Trophoblast cell (in vitro differentiated cells and primary cell): ENCODE measurements at regions not wholly inside any gene's neighbourhood (a gene's known extent, or its start where the extent isn't known, plus 50 kb on each side); places are given as distances from the start of the nearest gene placed in this dataset.

ENCODE experiments used
- DNase-seq, 2 donors: peaks; one replicate each; pipeline ENCODE4 v3.0.0-alpha.2; 2016
- H2AFZ ChIP-seq: 2 replicates; pipeline ENCODE4 v1.6.1; 2013; ENCODE audit warnings: low read length, moderate library complexity, mild to moderate bottlenecking; ENCODE audit not compliant: insufficient read depth, poor library complexity
- H2AK5ac ChIP-seq: 2 replicates; pipeline ENCODE4 v1.6.1; 2013; ENCODE audit warnings: mild to moderate bottlenecking, low read length
- H2BK120ac ChIP-seq: 2 replicates; pipeline ENCODE4 v1.6.1; 2013; ENCODE audit warnings: low read length, mild to moderate bottlenecking, moderate library complexity; ENCODE audit not compliant: insufficient read depth, poor library complexity
- H2BK12ac ChIP-seq: 2 replicates; pipeline ENCODE4 v1.6.1; 2013; ENCODE audit warnings: mild to moderate bottlenecking, low read length, moderate library complexity
- H2BK5ac ChIP-seq: 2 replicates; pipeline ENCODE4 v1.6.1; 2013; ENCODE audit warnings: low read length, low read depth, moderate library complexity, mild to moderate bottlenecking; ENCODE audit not compliant: poor library complexity
- H3K14ac ChIP-seq: 2 replicates; pipeline ENCODE4 v1.6.1; 2013; ENCODE audit warnings: mild to moderate bottlenecking, low read length
- H3K18ac ChIP-seq: 2 replicates; pipeline ENCODE4 v1.6.1; 2013; ENCODE audit warnings: mild to moderate bottlenecking, low read length
- H3K23ac ChIP-seq: 2 replicates; pipeline ENCODE4 v1.6.1; 2013; ENCODE audit warnings: low read length
- H3K27ac ChIP-seq: 2 replicates; pipeline ENCODE4 v1.5.1; 2013; ENCODE audit warnings: low read depth, mild to moderate bottlenecking, inconsistent platforms, low read length, moderate library complexity
- H3K27me3 ChIP-seq: 2 replicates; pipeline ENCODE4 v1.6.1; 2013; ENCODE audit warnings: inconsistent platforms, mild to moderate bottlenecking, low read length, moderate library complexity; ENCODE audit not compliant: insufficient read depth
- H3K36me3 ChIP-seq, 2 experiments: 1 replicate in 1 of 2; 2 replicates in 1 of 2; pipeline ENCODE4 v1.6.1; 2013; ENCODE audit warnings: low read length in 2 of 2, mild to moderate bottlenecking in 2 of 2, moderate library complexity in 1 of 2; ENCODE audit not compliant: insufficient read depth in 2 of 2, control insufficient read depth in 1 of 2
- H3K4ac ChIP-seq: 2 replicates; pipeline ENCODE4 v1.6.1; 2013; ENCODE audit warnings: low read depth, mild to moderate bottlenecking, low read length, moderate library complexity
- H3K4me1 ChIP-seq, 2 experiments: 1 replicate in 1 of 2; 2 replicates in 1 of 2; pipeline ENCODE4 v1.6.1; 2013; ENCODE audit warnings: low read length in 2 of 2, mild to moderate bottlenecking in 2 of 2, moderate library complexity in 1 of 2; ENCODE audit not compliant: insufficient read depth in 2 of 2, control insufficient read depth in 1 of 2
- H3K4me2 ChIP-seq: 2 replicates; pipeline ENCODE4 v1.6.1; 2013; ENCODE audit warnings: inconsistent platforms, mild to moderate bottlenecking, low read length, moderate library complexity
- H3K4me3 ChIP-seq: 2 replicates; pipeline ENCODE4 v1.5.1; 2013; ENCODE audit warnings: mild to moderate bottlenecking, low read depth, low read length, inconsistent platforms
- H3K79me1 ChIP-seq: one replicate; pipeline ENCODE4 v1.6.1; 2013; ENCODE audit warnings: low read length
- H3K79me2 ChIP-seq: 2 replicates; pipeline ENCODE4 v1.6.1; 2013; ENCODE audit warnings: low read length, mild to moderate bottlenecking; ENCODE audit not compliant: control insufficient read depth, insufficient read depth, poor library complexity
- H3K9ac ChIP-seq: 2 replicates; pipeline ENCODE4 v1.6.1; 2013; ENCODE audit warnings: mild to moderate bottlenecking, low read length
- H3K9me3 ChIP-seq: 2 replicates; pipeline ENCODE4 v1.6.1; 2013; ENCODE audit warnings: low read depth, mild to moderate bottlenecking, control low read depth, inconsistent platforms, low read length; ENCODE audit not compliant: insufficient read depth
- H4K12ac ChIP-seq: 2 replicates; pipeline ENCODE4 v1.6.1; 2013; ENCODE audit warnings: low read depth, mild to moderate bottlenecking, low read length, moderate library complexity
- H4K8ac ChIP-seq: 2 replicates; pipeline ENCODE4 v1.6.1; 2013; ENCODE audit warnings: low read depth, mild to moderate bottlenecking, low read length, moderate library complexity
- H4K91ac ChIP-seq: one replicate; pipeline ENCODE4 v1.6.1; 2013; ENCODE audit warnings: low read depth, mild to moderate bottlenecking, low read length, moderate library complexity
- WGBS: extraction: QIAGEN DNeasy Blood & Tissue Kit; methylation state at CpG from one replicate; pipeline ENCODE4 v1.1.7; 2013; ENCODE audit warnings: missing lambda C conversion rate; ENCODE audit not compliant: insufficient read length, insufficient coverage; ENCODE audit errors: extremely low coverage; 5-methylcytosine and 5-hydroxymethylcytosine counted together

DNA sequence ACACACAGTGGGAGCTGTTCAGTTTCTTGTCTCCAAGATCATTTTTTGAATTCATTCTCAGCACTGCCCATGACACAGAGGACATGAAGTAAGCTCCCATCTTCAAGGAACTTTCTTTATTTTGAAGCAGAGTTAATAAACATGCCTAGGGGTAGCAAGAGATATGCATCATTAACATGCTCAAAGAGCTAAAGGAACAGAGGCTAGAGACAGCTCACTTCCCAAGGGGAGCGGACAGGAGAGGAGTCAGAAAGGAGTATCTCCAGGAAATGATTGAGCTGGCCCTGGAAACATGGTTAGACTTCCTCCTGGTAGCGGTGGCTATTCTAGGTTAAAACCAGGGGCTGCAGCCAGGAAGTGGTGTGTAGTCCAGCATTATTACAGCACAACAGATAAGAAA lies 135.9 kb downstream of the GPAM start:
- H2BK12ac ChIP-seq = no peak overlapping the region
- no peak overlapping the region for H2AFZ ChIP-seq
- H3K27me3 ChIP-seq = no peaks in the 10 kb centered on the region
- no peak overlapping the region for H3K4me2 ChIP-seq
- H3K27ac ChIP-seq = no peak overlapping the region
- H3K79me1 ChIP-seq = no peaks in the 10 kb centered on the region
- H3K9ac ChIP-seq = no peak overlapping the region
- H3K4me3 ChIP-seq = no peak overlapping the region
- no peak overlapping the region for H3K23ac ChIP-seq
- H2BK5ac ChIP-seq = no peak overlapping the region
- no peaks in the 10 kb centered on the region for H3K36me3 ChIP-seq
- no peak overlapping the region for H3K14ac ChIP-seq
- H3K4me1 ChIP-seq = peaks cover 0 to 4% of the 10 kb centered on the region in 2 experiments
- H3K79me2 ChIP-seq = no peaks in the 10 kb centered on the region
- no peak overlapping the region for H3K4ac ChIP-seq
- no peak for DNase-seq
- no peak overlapping the region for H3K18ac ChIP-seq
- H4K8ac ChIP-seq = no peak overlapping the region
- no peak overlapping the region for H2BK120ac ChIP-seq
- H4K12ac ChIP-seq = no peak overlapping the region
- H4K91ac ChIP-seq = no peak overlapping the region
- H3K9me3 ChIP-seq = no peaks in the 10 kb centered on the region
- H2AK5ac ChIP-seq = no peak overlapping the region
- WGBS = no CpG with 5 or more reads among the region's 2 CpGs

- no peak overlapping the region for H3K4me3 ChIP-seq
- H2BK5ac ChIP-seq = no peak overlapping the region
- no peak overlapping the region for H3K14ac ChIP-seq
- H3K9me3 ChIP-seq = no peaks in the 10 kb centered on the region
- H3K79me1 ChIP-seq = no peaks in the 10 kb centered on the region
- no peaks in the 10 kb centered on the region for H3K79me2 ChIP-seq
- WGBS = no CpG with 5 or more reads among the region's 5 CpGs
- H3K23ac ChIP-seq = no peak overlapping the region
- H3K4me1 ChIP-seq = peaks cover 0 to 4% of the 10 kb centered on the region in 2 experiments
- H3K4ac ChIP-seq = no peak overlapping the region
- no peak overlapping the region for H4K12ac ChIP-seq
- no peak overlapping the region for H2AFZ ChIP-seq
- H2BK120ac ChIP-seq = no peak overlapping the region
- no peak overlapping the region for H3K9ac ChIP-seq
- H3K36me3 ChIP-seq = no peaks in the 10 kb centered on the region
- no peak overlapping the region for H2AK5ac ChIP-seq
- H3K18ac ChIP-seq = no peak overlapping the region
- H3K4me2 ChIP-seq = no peak overlapping the region
- no peak overlapping the region for H3K27ac ChIP-seq
- no peak overlapping the region for H2BK12ac ChIP-seq
- no peak overlapping the region for H4K91ac ChIP-seq
- DNase-seq = peak; percentile 91
- no peak overlapping the region for H4K8ac ChIP-seq
- no peaks in the 10 kb centered on the region for H3K27me3 ChIP-seq
Observed at GRCh38 chr10:112052166-112052565, 131.4 kb downstream of the GPAM start.

DNA sequence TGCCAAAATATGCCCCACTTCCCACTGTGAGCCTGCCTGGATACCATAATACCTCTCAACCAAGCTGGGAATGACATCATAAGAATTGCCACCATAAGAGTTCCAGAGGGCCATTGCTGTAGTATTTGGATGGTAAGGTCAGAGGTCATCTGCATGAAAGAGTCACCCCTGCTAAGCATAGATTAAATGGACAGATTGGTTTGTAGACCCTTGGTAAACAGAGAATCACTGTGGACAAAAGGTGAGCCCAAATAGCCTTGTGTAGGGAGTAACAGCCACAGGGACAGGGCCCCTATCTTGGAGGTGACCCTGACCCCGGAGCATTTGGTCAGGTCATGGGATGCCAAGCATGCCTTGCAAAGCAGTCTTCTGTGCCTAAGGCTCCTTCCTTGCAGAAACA lies 129.7 kb downstream of the GPAM start:
- Histone ChIP-seq H3K9ac (no peak overlapping the region), H3K79me2 (no peaks in the 10 kb centered on the region), H3K4me1 (peaks cover 0 to 4% of the 10 kb centered on the region in 2 experiments), H3K36me3 (no peaks in the 10 kb centered on the region), H3K79me1 (no peaks in the 10 kb centered on the region), H3K4me3 (no peak overlapping the region), H3K23ac (no peak overlapping the region), H3K27me3 (no peaks in the 10 kb centered on the region), H3K4ac (no peak overlapping the region), H2BK120ac (no peak overlapping the region), H3K4me2 (no peak overlapping the region), H4K12ac (no peak overlapping the region), H3K18ac (no peak overlapping the region), H2BK12ac (no peak overlapping the region), H2BK5ac (no peak overlapping the region), H4K91ac (no peak overlapping the region), H3K9me3 (no peaks in the 10 kb centered on the region), H2AFZ (no peak overlapping the region), H2AK5ac (no peak overlapping the region), H4K8ac (no peak overlapping the region), H3K27ac (no peak overlapping the region), H3K14ac (no peak overlapping the region)
- no CpG with 5 or more reads among the region's 1 CpG for WGBS
- peak; percentile 19 to 50 for DNase-seq

DNA sequence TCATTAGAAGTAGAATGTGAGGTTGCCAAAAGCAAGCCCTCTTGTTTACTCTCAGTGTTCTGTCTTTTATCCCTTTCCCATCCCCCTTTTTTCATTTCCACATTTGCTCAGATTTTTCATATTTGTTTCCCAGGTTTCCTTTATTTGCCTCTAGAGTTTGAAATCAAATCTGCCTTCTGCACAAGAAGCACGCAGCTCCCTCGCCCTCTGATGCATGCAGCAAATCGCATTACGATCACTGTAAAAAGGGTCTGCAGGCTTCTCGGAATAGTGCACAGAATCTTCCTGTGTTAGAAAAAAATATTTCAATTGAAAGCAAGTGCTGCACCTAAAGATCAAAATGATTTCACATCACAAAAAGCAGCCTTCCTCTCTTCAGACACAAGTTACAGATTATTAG lies 129.0 kb downstream of the GPAM start:
- H3K9me3 ChIP-seq = no peaks in the 10 kb centered on the region

More for the DNA sequence above, 129.0 kb downstream of the GPAM start:
- H4K12ac ChIP-seq = no peak overlapping the region
- no peak overlapping the region for H3K9ac ChIP-seq
- H2BK120ac ChIP-seq = no peak overlapping the region
- no peak overlapping the region for H3K4me2 ChIP-seq
- H3K4me3 ChIP-seq = no peak overlapping the region
- H3K4me1 ChIP-seq = peaks cover 0 to 4% of the 10 kb centered on the region in 2 experiments
- H3K14ac ChIP-seq = no peak overlapping the region
- H3K27me3 ChIP-seq = no peaks in the 10 kb centered on the region
- no peak overlapping the region for H3K27ac ChIP-seq
- H4K91ac ChIP-seq = no peak overlapping the region
- H3K4ac ChIP-seq = no peak overlapping the region
- no peak overlapping the region for H3K18ac ChIP-seq
- H3K79me2 ChIP-seq = no peaks in the 10 kb centered on the region
- WGBS = no CpG with 5 or more reads among the region's 5 CpGs
- H4K8ac ChIP-seq = no peak overlapping the region
- no peaks in the 10 kb centered on the region for H3K36me3 ChIP-seq
- no peak overlapping the region for H2AFZ ChIP-seq
- H2AK5ac ChIP-seq = no peak overlapping the region
- no peaks in the 10 kb centered on the region for H3K79me1 ChIP-seq
- no peak overlapping the region for H2BK12ac ChIP-seq
- H3K23ac ChIP-seq = no peak overlapping the region
- DNase-seq = no peak
- H2BK5ac ChIP-seq = no peak overlapping the region
